PC-3 (cell line): ENCODE measurements at regions not wholly inside any gene's neighbourhood (a gene's known extent, or its start where the extent isn't known, plus 50 kb on each side); places are given as distances from the start of the nearest gene placed in this dataset.

Experiments used
- EZH2phosphoT487 ChIP-seq: fragments of 300-600 bp; sonication (generic); IDR thresholded peaks from 2 replicates; pipeline ENCODE4 v1.6.1; 2018; ENCODE audit warnings: mild to moderate bottlenecking, antibody characterized with exemption, low read length, borderline replicate concordance
- TF ChIP-seq, protein P1 (sequence below): fragments of 300-600 bp; sonication (generic); conservative IDR thresholded peaks from 2 replicates; pipeline ENCODE4 v1.5.1; 2017; ENCODE audit warnings: antibody characterized with exemption, low read depth, mild to moderate bottlenecking, low read length

GRCh38 chr21:35770101-35770945 lies 290.0 kb downstream of the SETD4 start:
- TF ChIP-seq, protein P1, sequence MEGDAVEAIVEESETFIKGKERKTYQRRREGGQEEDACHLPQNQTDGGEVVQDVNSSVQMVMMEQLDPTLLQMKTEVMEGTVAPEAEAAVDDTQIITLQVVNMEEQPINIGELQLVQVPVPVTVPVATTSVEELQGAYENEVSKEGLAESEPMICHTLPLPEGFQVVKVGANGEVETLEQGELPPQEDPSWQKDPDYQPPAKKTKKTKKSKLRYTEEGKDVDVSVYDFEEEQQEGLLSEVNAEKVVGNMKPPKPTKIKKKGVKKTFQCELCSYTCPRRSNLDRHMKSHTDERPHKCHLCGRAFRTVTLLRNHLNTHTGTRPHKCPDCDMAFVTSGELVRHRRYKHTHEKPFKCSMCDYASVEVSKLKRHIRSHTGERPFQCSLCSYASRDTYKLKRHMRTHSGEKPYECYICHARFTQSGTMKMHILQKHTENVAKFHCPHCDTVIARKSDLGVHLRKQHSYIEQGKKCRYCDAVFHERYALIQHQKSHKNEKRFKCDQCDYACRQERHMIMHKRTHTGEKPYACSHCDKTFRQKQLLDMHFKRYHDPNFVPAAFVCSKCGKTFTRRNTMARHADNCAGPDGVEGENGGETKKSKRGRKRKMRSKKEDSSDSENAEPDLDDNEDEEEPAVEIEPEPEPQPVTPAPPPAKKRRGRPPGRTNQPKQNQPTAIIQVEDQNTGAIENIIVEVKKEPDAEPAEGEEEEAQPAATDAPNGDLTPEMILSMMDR = no peak
- no peak for TF ChIP-seq EZH2phosphoT487
